ENCODE measurements at regions not wholly inside any gene's neighbourhood (a gene's known extent, or its start where the extent isn't known, plus 50 kb on each side); places are given as distances from the start of the nearest gene placed in this dataset.

GRCh38 chr5:2149195-2149539 is 266.4 kb upstream of the IRX4 start:
- POLR2A ChIA-PET: no interaction called here
- RAD21 ChIA-PET (ENCODE audit: low non-redundant PET in 1 of 2, low total read pairs in 2 of 2, uncharacterized antibody in 2 of 2, unreplicated experiment in 2 of 2): interaction anchor here in 1 of 2 experiments (0.9 kb wide), 1 partner anchor 14 kb away, joined by 3 read pairs; no protein-coding TSS in a partner anchor
- ATAC-seq (peak; percentile 92), DNase-seq (ENCODE audit: low read depth, low spot score) (peak; percentile 31)
- Histone ChIP-seq H2AFZ (ENCODE audit: low read depth, low read length, poor library complexity, severe bottlenecking) (no peak overlapping the region), H3K27ac (ENCODE audit: low read depth, low read length) (no peak overlapping the region), H3K9me2 (ENCODE audit: insufficient read depth) (no peaks in the 10 kb centered on the region), H3K4me2 (ENCODE audit: low read length) (peak overlapping the region; percentile 67), H3K27me3 (ENCODE audit: insufficient read depth, low read length) (peaks cover 16% of the 10 kb centered on the region; the same call in 1 of the 2 replicates), H3K9ac (ENCODE audit: low read length) (no peak overlapping the region), H3K9me3 (ENCODE audit: control insufficient read depth in 1 of 2, insufficient read depth in 1 of 2, low read depth in 1 of 2, low read length in 2 of 2) (no peaks in the 10 kb centered on the region), H3K79me2 (ENCODE audit: insufficient read depth, low read length) (no peaks in the 10 kb centered on the region), H3K36me3 (ENCODE audit: control insufficient read depth in 1 of 2, insufficient read depth in 2 of 2, low read length in 2 of 2) (no peaks in the 10 kb centered on the region), H3K4me3 (replicated peaks in 1 of 2; ENCODE audit: low read depth in 1 of 2, low read length in 2 of 2) (peak overlapping the region in 1 of 2 experiments; percentile 22; a peak in 2 of 4 replicates), H4K20me1 (ENCODE audit: insufficient read depth) (no peaks in the 10 kb centered on the region), H3K4me1 (ENCODE audit: control insufficient read depth in 1 of 2, insufficient read depth in 2 of 2, low read length in 2 of 2) (peaks cover 19 to 22% of the 10 kb centered on the region in 2 experiments)
- CTCF ChIA-PET: interaction anchor here (1.0 to 1.7 kb wide), 4 partner anchors 36 to 385 kb away, joined by 3 to 9 read pairs (median 4); no protein-coding TSS in a partner anchor
- intact Hi-C loops (cut with micrococcal nuclease): no loop called here
- no TSS peak for BruUV-seq (replicated peaks)
- TF ChIP-seq RAD21 (IDR thresholded peaks at IDR 0.05; ENCODE audit: low read depth) (no peak), MAX (IDR thresholded peaks at IDR 0.05) (no peak), SIN3A (IDR thresholded peaks at IDR 0.05; ENCODE audit: low read depth) (no peak), SP1 (IDR thresholded peaks at IDR 0.05; ENCODE audit: low read depth) (peak; percentile 31; the same call in 1 of the 2 replicates), FOSL1 (IDR thresholded peaks at IDR 0.05; ENCODE audit: low read depth) (peak; percentile 76), POLR2A (IDR thresholded peaks at IDR 0.05; ENCODE audit: borderline replicate concordance, extremely low read depth, insufficient read depth, insufficient read length) (no peak), TCF7L2 (IDR thresholded peaks at IDR 0.05; ENCODE audit: borderline replicate concordance, extremely low read depth, insufficient read depth, insufficient read length) (no peak), SRF (IDR thresholded peaks at IDR 0.05; ENCODE audit: low read depth) (no peak), JUND (IDR thresholded peaks at IDR 0.05) (peak; percentile 79), EGR1 (IDR thresholded peaks at IDR 0.05; ENCODE audit: low read depth) (peak; percentile 3; the same call in 1 of the 2 replicates), EZH2 (IDR thresholded peaks at IDR 0.05) (no peak), POLR2AphosphoS5 (IDR thresholded peaks at IDR 0.05; ENCODE audit: low read depth, low read length) (no peak), CTCF (IDR thresholded peaks at IDR 0.05 in 2 of 3, conservative IDR thresholded peaks at IDR 0.05 in 1 of 3; ENCODE audit: borderline replicate concordance in 1 of 3, insufficient read depth in 1 of 3, low read depth in 2 of 3, low read length in 2 of 3) (no peak), ZFX (IDR thresholded peaks at IDR 0.05) (no peak), CBX3 (IDR thresholded peaks at IDR 0.05; ENCODE audit: low read depth) (no peak), CEBPB (IDR thresholded peaks at IDR 0.05; ENCODE audit: low read depth) (no peak), ATF3 (IDR thresholded peaks at IDR 0.05) (no peak), ELF1 (IDR thresholded peaks at IDR 0.05; ENCODE audit: borderline replicate concordance, low read depth) (no peak), EZH2phosphoT487 (IDR thresholded peaks at IDR 0.05; ENCODE audit: borderline replicate concordance) (no peak), ZBTB33 (IDR thresholded peaks at IDR 0.05; ENCODE audit: extremely low read depth, insufficient replicate concordance, low read length) (no peak), ZNF274 (IDR thresholded peaks at IDR 0.05; ENCODE audit: low read depth, low read length) (no peak), REST (IDR thresholded peaks at IDR 0.05; ENCODE audit: low read depth) (no peak)

Measured in HCT116 (cell line).